ENCODE measurements at regions not wholly inside any gene's neighbourhood (a gene's known extent, or its start where the extent isn't known, plus 50 kb on each side); places are given as distances from the start of the nearest gene placed in this dataset.

- no peaks in the 10 kb centered on the region for H3K9me3 ChIP-seq
- H3K27me3 ChIP-seq (ENCODE audit: low read depth) = no peaks in the 10 kb centered on the region
- DNase-seq (no peak), ATAC-seq (no peak)
- intact Hi-C loops (cut with DNase I) = no loop called here
- H3K36me3 ChIP-seq = no peaks in the 10 kb centered on the region
- H3K4me3 ChIP-seq = no peak overlapping the region
- H3K27ac ChIP-seq = no peak overlapping the region
- H3K4me1 ChIP-seq = no peaks in the 10 kb centered on the region
- TF ChIP-seq, protein P1, sequence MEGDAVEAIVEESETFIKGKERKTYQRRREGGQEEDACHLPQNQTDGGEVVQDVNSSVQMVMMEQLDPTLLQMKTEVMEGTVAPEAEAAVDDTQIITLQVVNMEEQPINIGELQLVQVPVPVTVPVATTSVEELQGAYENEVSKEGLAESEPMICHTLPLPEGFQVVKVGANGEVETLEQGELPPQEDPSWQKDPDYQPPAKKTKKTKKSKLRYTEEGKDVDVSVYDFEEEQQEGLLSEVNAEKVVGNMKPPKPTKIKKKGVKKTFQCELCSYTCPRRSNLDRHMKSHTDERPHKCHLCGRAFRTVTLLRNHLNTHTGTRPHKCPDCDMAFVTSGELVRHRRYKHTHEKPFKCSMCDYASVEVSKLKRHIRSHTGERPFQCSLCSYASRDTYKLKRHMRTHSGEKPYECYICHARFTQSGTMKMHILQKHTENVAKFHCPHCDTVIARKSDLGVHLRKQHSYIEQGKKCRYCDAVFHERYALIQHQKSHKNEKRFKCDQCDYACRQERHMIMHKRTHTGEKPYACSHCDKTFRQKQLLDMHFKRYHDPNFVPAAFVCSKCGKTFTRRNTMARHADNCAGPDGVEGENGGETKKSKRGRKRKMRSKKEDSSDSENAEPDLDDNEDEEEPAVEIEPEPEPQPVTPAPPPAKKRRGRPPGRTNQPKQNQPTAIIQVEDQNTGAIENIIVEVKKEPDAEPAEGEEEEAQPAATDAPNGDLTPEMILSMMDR (IDR thresholded peaks at IDR 0.05) = no peak
These were observed 162.4 kb downstream of the GATA3 start for GRCh38 chr10:8216893-8217292.

GRCh38 chr10:8221451-8221850 lies 167.0 kb downstream of the GATA3 start:
- ATAC-seq (no peak), DNase-seq (no peak)
- Histone ChIP-seq H3K4me1 (no peaks in the 10 kb centered on the region), H3K27ac (no peak overlapping the region), H3K27me3 (ENCODE audit: low read depth) (no peaks in the 10 kb centered on the region), H3K9me3 (no peaks in the 10 kb centered on the region), H3K36me3 (no peaks in the 10 kb centered on the region), H3K4me3 (no peak overlapping the region)
- TF ChIP-seq, protein P1 (IDR thresholded peaks at IDR 0.05) = no peak
- intact Hi-C loops (cut with DNase I) = no loop called here

DNA sequence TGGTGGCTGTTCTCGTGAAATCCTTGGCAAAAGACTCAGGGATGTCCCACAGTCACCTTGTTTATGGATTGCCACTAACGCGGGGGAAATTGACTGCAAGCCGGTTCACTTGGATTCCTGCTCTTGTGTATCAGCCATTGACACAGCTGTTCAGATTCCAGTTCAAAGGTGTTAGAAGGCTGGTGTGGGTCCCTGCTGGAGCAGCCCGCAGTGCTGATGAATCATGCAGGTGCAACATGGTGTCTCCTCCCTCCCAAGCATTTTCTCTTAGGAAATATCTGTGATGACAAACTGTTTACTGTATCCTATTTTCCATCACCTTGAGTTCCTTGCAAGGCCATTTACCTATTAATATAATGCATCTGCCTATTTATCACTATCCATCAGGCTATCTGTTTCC lies 170.1 kb downstream of the GATA3 start:
- Histone ChIP-seq H3K4me3 (no peak overlapping the region), H3K36me3 (no peaks in the 10 kb centered on the region), H3K27ac (no peak overlapping the region), H3K27me3 (ENCODE audit: low read depth) (no peaks in the 10 kb centered on the region), H3K9me3 (no peaks in the 10 kb centered on the region), H3K4me1 (no peaks in the 10 kb centered on the region)
- ATAC-seq = no peak
- intact Hi-C loops (cut with DNase I) = no loop called here
- TF ChIP-seq, protein P1 (IDR thresholded peaks at IDR 0.05) = no peak
- no peak for DNase-seq

DNA sequence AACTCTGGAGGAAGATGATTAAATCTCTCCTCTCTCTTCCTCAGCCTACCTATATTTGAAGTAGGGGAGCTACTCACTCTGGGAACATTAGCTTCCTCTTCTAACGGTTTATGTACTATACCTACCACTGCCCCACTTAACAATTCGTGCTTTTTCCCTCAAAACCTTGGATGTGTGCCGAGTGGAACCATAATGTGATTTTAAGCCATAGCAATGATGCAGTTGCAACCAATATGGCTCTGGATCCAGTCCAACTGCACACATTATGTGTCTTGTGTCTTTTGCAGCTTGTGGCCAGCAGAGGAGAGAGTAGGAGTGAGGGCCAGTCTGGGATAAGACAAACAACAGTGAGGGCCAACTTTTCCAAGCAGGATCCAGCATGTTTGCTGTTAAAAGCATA lies 170.7 kb downstream of the GATA3 start:
- Histone ChIP-seq H3K4me3 (no peak overlapping the region), H3K36me3 (no peaks in the 10 kb centered on the region), H3K9me3 (no peaks in the 10 kb centered on the region), H3K27me3 (ENCODE audit: low read depth) (no peaks in the 10 kb centered on the region), H3K27ac (no peak overlapping the region), H3K4me1 (no peaks in the 10 kb centered on the region)
- intact Hi-C loops (cut with DNase I) = no loop called here
- ATAC-seq = no peak
- TF ChIP-seq, protein P1 (IDR thresholded peaks at IDR 0.05) = no peak
- no peak for DNase-seq

DNA sequence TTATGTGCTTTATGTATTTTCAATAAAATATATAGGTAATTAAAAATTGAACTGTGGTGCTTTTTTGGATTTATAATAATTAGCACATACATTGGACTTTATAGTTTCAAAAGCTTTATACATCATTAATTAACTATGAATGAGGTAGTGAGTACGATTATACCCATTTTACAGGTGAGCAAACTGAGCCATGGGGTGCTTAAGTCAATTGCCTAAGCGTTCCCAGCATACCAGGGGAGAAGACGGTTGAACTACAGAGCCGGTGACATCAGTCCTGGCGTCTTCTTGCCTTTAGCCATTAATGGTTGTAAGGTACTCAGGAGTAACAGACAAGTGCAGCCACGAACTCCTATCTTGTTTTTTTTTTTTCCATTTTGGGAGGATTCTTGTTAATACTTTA lies 172.8 kb downstream of the GATA3 start:
- intact Hi-C loops (cut with DNase I) = no loop called here

More for the DNA sequence above, 172.8 kb downstream of the GATA3 start:
- no peak overlapping the region for H3K27ac ChIP-seq
- H3K9me3 ChIP-seq = no peaks in the 10 kb centered on the region
- TF ChIP-seq, protein P1 (IDR thresholded peaks at IDR 0.05) = no peak
- no peak overlapping the region for H3K4me3 ChIP-seq
- no peaks in the 10 kb centered on the region for H3K4me1 ChIP-seq
- no peak for ATAC-seq
- no peaks in the 10 kb centered on the region for H3K36me3 ChIP-seq
- H3K27me3 ChIP-seq (ENCODE audit: low read depth) = no peaks in the 10 kb centered on the region
- no peak for DNase-seq
